ENCODE measurements at regions not wholly inside any gene's neighbourhood (a gene's known extent, or its start where the extent isn't known, plus 50 kb on each side); places are given as distances from the start of the nearest gene placed in this dataset.
"Not testable (repeated sequence)": the region's sequence is repeated elsewhere in the genome, so short reads cannot be mapped to it uniquely, and the experiment has no call there.

GRCh38 chr15:20074082-20074481 is 467.5 kb downstream of the GOLGA6L6 start:
- H3K27ac ChIP-seq (ENCODE audit: low read depth in 1 of 2, low read length in 2 of 2); H3K27ac Mint-ChIP-seq; intact Hi-C loops (cut with micrococcal nuclease): not testable (repeated sequence)

GRCh38 chr15:20069043-20069442 is 472.6 kb downstream of the GOLGA6L6 start:
- H3K36me3 ChIP-seq (replicated peaks in 1 of 2; ENCODE audit: control insufficient read depth in 1 of 2, insufficient read depth in 2 of 2, low read length in 2 of 2); H3K9me3 ChIP-seq (replicated peaks in 1 of 2; ENCODE audit: control insufficient read depth in 1 of 2, insufficient read depth in 1 of 2, low read length in 2 of 2); H3K27me3 Mint-ChIP-seq (ENCODE audit: low read depth in 3 of 3); H2AFZ ChIP-seq (ENCODE audit: insufficient read depth, low read depth, low read length, poor library complexity, severe bottlenecking); H3K4me1 Mint-ChIP-seq; H3K27ac ChIP-seq (ENCODE audit: low read depth in 1 of 2, low read length in 2 of 2); H3K27me3 ChIP-seq (ENCODE audit: control insufficient read depth in 2 of 2, insufficient read depth in 2 of 2, low read length in 2 of 2); DNase-seq; intact Hi-C loops (cut with micrococcal nuclease); H3K4me3 ChIP-seq (replicated peaks in 1 of 3; ENCODE audit: low read depth in 2 of 3, low read length in 3 of 3); H3K79me2 ChIP-seq (ENCODE audit: insufficient read depth, low read length); H3K9me3 Mint-ChIP-seq; H3K27ac Mint-ChIP-seq; H3K4me2 ChIP-seq (replicated peaks; ENCODE audit: extremely low read depth, low read length, poor library complexity, severe bottlenecking); H3K4me3 Mint-ChIP-seq; H3K36me3 Mint-ChIP-seq; H3K9ac ChIP-seq (ENCODE audit: insufficient read depth, low read length, poor library complexity, severe bottlenecking); H4K20me1 ChIP-seq (ENCODE audit: insufficient read depth, low read length); H3K4me1 ChIP-seq (ENCODE audit: control insufficient read depth in 1 of 2, insufficient read depth in 2 of 2, low read length in 2 of 2): not testable (repeated sequence)
- WGBS (ENCODE audit: insufficient coverage), result no CpG with 5 or more reads among the region's 5 CpGs

More at GRCh38 chr15:20074082-20074481, 467.5 kb downstream of the GOLGA6L6 start:
- not testable (repeated sequence) for H3K36me3 ChIP-seq (replicated peaks in 1 of 2; ENCODE audit: control insufficient read depth in 1 of 2, insufficient read depth in 2 of 2, low read length in 2 of 2); H3K4me3 ChIP-seq (replicated peaks in 1 of 3; ENCODE audit: low read depth in 2 of 3, low read length in 3 of 3); H3K4me2 ChIP-seq (replicated peaks; ENCODE audit: extremely low read depth, low read length, poor library complexity, severe bottlenecking); H3K9ac ChIP-seq (ENCODE audit: insufficient read depth, low read length, poor library complexity, severe bottlenecking); H3K79me2 ChIP-seq (ENCODE audit: insufficient read depth, low read length); H3K27me3 ChIP-seq (ENCODE audit: control insufficient read depth in 2 of 2, insufficient read depth in 2 of 2, low read length in 2 of 2); H3K9me3 Mint-ChIP-seq; H2AFZ ChIP-seq (ENCODE audit: insufficient read depth, low read depth, low read length, poor library complexity, severe bottlenecking); H3K4me1 Mint-ChIP-seq; H4K20me1 ChIP-seq (ENCODE audit: insufficient read depth, low read length); H3K4me3 Mint-ChIP-seq; H3K27me3 Mint-ChIP-seq (ENCODE audit: low read depth in 3 of 3); H3K9me3 ChIP-seq (replicated peaks in 1 of 2; ENCODE audit: control insufficient read depth in 1 of 2, insufficient read depth in 1 of 2, low read length in 2 of 2); H3K4me1 ChIP-seq (ENCODE audit: control insufficient read depth in 1 of 2, insufficient read depth in 2 of 2, low read length in 2 of 2); H3K36me3 Mint-ChIP-seq
- peak in 1 of 3 donors; percentile 0 for DNase-seq
- WGBS (ENCODE audit: insufficient coverage), result 96% methylated on average over 10 of the region's 35 CpGs

GRCh38 chr15:20066173-20066572 is 475.4 kb downstream of the GOLGA6L6 start:
- DNase-seq; H3K27ac ChIP-seq (ENCODE audit: low read depth in 1 of 2, low read length in 2 of 2); H3K9me3 ChIP-seq (replicated peaks in 1 of 2; ENCODE audit: control insufficient read depth in 1 of 2, insufficient read depth in 1 of 2, low read length in 2 of 2); H3K9me3 Mint-ChIP-seq; H3K27me3 ChIP-seq (ENCODE audit: control insufficient read depth in 2 of 2, insufficient read depth in 2 of 2, low read length in 2 of 2); H3K79me2 ChIP-seq (ENCODE audit: insufficient read depth, low read length); H3K4me3 ChIP-seq (replicated peaks in 1 of 3; ENCODE audit: low read depth in 2 of 3, low read length in 3 of 3); H2AFZ ChIP-seq (ENCODE audit: insufficient read depth, low read depth, low read length, poor library complexity, severe bottlenecking); H3K9ac ChIP-seq (ENCODE audit: insufficient read depth, low read length, poor library complexity, severe bottlenecking); H3K27me3 Mint-ChIP-seq (ENCODE audit: low read depth in 3 of 3); H3K4me1 ChIP-seq (ENCODE audit: control insufficient read depth in 1 of 2, insufficient read depth in 2 of 2, low read length in 2 of 2); H3K27ac Mint-ChIP-seq; intact Hi-C loops (cut with micrococcal nuclease); H3K36me3 ChIP-seq (replicated peaks in 1 of 2; ENCODE audit: control insufficient read depth in 1 of 2, insufficient read depth in 2 of 2, low read length in 2 of 2); H3K4me3 Mint-ChIP-seq; H3K4me2 ChIP-seq (replicated peaks; ENCODE audit: extremely low read depth, low read length, poor library complexity, severe bottlenecking); H3K4me1 Mint-ChIP-seq; H3K36me3 Mint-ChIP-seq; H4K20me1 ChIP-seq (ENCODE audit: insufficient read depth, low read length): not testable (repeated sequence)
- 17% methylated on average over 1 of the region's 5 CpGs for WGBS (ENCODE audit: insufficient coverage)

GRCh38 chr15:20065508-20065907 is 476.1 kb downstream of the GOLGA6L6 start:
- H3K9ac ChIP-seq (ENCODE audit: insufficient read depth, low read length, poor library complexity, severe bottlenecking); H2AFZ ChIP-seq (ENCODE audit: insufficient read depth, low read depth, low read length, poor library complexity, severe bottlenecking); H3K27ac Mint-ChIP-seq; H3K9me3 Mint-ChIP-seq; H3K27ac ChIP-seq (ENCODE audit: low read depth in 1 of 2, low read length in 2 of 2); H3K36me3 Mint-ChIP-seq; H3K4me3 Mint-ChIP-seq; H3K27me3 ChIP-seq (ENCODE audit: control insufficient read depth in 2 of 2, insufficient read depth in 2 of 2, low read length in 2 of 2); H3K79me2 ChIP-seq (ENCODE audit: insufficient read depth, low read length); DNase-seq; H3K4me1 Mint-ChIP-seq; H4K20me1 ChIP-seq (ENCODE audit: insufficient read depth, low read length); H3K4me3 ChIP-seq (replicated peaks in 1 of 3; ENCODE audit: low read depth in 2 of 3, low read length in 3 of 3); H3K27me3 Mint-ChIP-seq (ENCODE audit: low read depth in 3 of 3); intact Hi-C loops (cut with micrococcal nuclease); H3K9me3 ChIP-seq (replicated peaks in 1 of 2; ENCODE audit: control insufficient read depth in 1 of 2, insufficient read depth in 1 of 2, low read length in 2 of 2); H3K4me1 ChIP-seq (ENCODE audit: control insufficient read depth in 1 of 2, insufficient read depth in 2 of 2, low read length in 2 of 2); H3K4me2 ChIP-seq (replicated peaks; ENCODE audit: extremely low read depth, low read length, poor library complexity, severe bottlenecking); H3K36me3 ChIP-seq (replicated peaks in 1 of 2; ENCODE audit: control insufficient read depth in 1 of 2, insufficient read depth in 2 of 2, low read length in 2 of 2): not testable (repeated sequence)
- 93% methylated on average over 5 of the region's 10 CpGs for WGBS (ENCODE audit: insufficient coverage)

All from CD14-positive monocyte (primary cell).